ENCODE measurements at regions not wholly inside any gene's neighbourhood (a gene's known extent, or its start where the extent isn't known, plus 50 kb on each side); places are given as distances from the start of the nearest gene placed in this dataset.
"Not testable (repeated sequence)": the region's sequence is repeated elsewhere in the genome, so short reads cannot be mapped to it uniquely, and the experiment has no call there.

DNA sequence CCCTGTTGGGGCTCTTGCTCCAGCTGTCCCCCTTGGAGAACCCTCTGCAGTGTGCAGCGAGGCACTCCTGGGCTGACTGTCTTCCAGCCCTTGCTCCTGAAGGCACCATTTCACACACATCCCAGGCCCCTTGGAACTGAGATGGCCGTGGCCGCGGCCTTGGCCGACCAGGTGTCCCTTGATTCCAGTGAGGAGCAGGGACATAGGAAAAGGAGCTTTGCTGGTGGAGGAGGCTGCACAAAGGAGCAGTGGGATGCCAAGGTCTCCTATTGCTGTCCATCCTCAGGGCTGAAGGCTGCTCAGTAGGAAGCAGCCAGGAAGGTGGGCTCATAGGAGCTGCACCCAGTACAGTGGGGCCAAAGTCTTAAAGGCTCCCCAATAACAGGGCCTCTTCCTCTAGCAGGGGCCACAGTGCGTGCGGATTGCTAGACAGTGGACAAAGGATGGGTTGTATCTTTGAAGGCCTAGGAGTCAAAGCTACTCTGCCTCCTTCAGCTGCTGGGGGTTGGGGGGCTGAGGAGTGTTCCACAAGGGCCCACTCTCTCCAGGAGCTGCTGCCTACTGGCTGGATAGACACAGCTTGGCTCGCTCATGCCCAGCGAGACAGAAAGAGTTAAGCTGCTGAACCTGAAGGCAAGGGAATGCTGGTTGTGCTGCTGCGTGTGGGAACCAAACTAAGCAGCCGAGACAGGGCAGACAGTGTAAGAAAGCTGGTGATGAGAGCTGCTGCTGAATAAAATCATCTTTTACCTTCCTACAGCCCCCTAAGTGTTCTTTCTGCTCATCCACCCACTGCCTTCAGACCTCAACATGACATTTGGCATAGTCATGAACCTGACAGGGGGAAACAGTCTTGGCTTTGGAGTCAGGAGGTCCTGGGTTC, 891.9 kb upstream of the ZNF722 start:
- Histone ChIP-seq H3K9ac (ENCODE audit: low read depth, low read length) (no peak overlapping the region), H3K4me1 (ENCODE audit: insufficient read depth, low read length) (no peaks in the 10 kb centered on the region), H3K27me3 (ENCODE audit: insufficient read depth, low read length) (no peaks in the 10 kb centered on the region), H3K4me3 (ENCODE audit: low read length) (no peak overlapping the region), H3K27ac (ENCODE audit: low read depth, low read length) (no peak overlapping the region), H3K36me3 (ENCODE audit: insufficient read depth, low read length) (no peaks in the 10 kb centered on the region), H3K9me3 (ENCODE audit: insufficient read depth, low read depth, low read length) (peaks cover 82% of the 10 kb centered on the region)
- WGBS: 88% methylated on average over 11 of the region's 11 CpGs

GRCh38 chr7:63111511-63111910, 887.1 kb upstream of the ZNF722 start:
- H3K27ac ChIP-seq (ENCODE audit: low read depth, low read length); H3K4me1 ChIP-seq (ENCODE audit: insufficient read depth, low read length); H3K27me3 ChIP-seq (ENCODE audit: insufficient read depth, low read length); H3K36me3 ChIP-seq (ENCODE audit: insufficient read depth, low read length); H3K4me3 ChIP-seq (ENCODE audit: low read length); H3K9ac ChIP-seq (ENCODE audit: low read depth, low read length): not testable (repeated sequence)
- H3K9me3 ChIP-seq (ENCODE audit: insufficient read depth, low read depth, low read length): peaks cover 77% of the 10 kb centered on the region
- WGBS: 73% methylated on average over 7 of the region's 7 CpGs

GRCh38 chr7:63112764-63113712, 885.6 kb upstream of the ZNF722 start:
- peaks cover 75% of the 10 kb centered on the region for H3K9me3 ChIP-seq (ENCODE audit: insufficient read depth, low read depth, low read length)
- H3K9ac ChIP-seq (ENCODE audit: low read depth, low read length): no peak overlapping the region
- H3K27ac ChIP-seq (ENCODE audit: low read depth, low read length): no peak overlapping the region
- H3K4me1 ChIP-seq (ENCODE audit: insufficient read depth, low read length): no peaks in the 10 kb centered on the region
- no peak overlapping the region for H3K4me3 ChIP-seq (ENCODE audit: low read length)
- 93% methylated on average over 36 of the region's 36 CpGs for whole genome bisulfite sequencing
- no peaks in the 10 kb centered on the region for H3K27me3 ChIP-seq (ENCODE audit: insufficient read depth, low read length)
- H3K36me3 ChIP-seq (ENCODE audit: insufficient read depth, low read length): no peaks in the 10 kb centered on the region

- no peaks in the 10 kb centered on the region for H3K27me3 ChIP-seq (ENCODE audit: insufficient read depth, low read length)
- H3K9me3 ChIP-seq (ENCODE audit: insufficient read depth, low read depth, low read length): peaks cover 77% of the 10 kb centered on the region
- H3K4me1 ChIP-seq (ENCODE audit: insufficient read depth, low read length): no peaks in the 10 kb centered on the region
- H3K27ac ChIP-seq (ENCODE audit: low read depth, low read length): no peak overlapping the region
- H3K36me3 ChIP-seq (ENCODE audit: insufficient read depth, low read length): no peaks in the 10 kb centered on the region
- H3K9ac ChIP-seq (ENCODE audit: low read depth, low read length): no peak overlapping the region
- no peak overlapping the region for H3K4me3 ChIP-seq (ENCODE audit: low read length)
- 93% methylated on average over 33 of the region's 33 CpGs for WGBS
These were observed 884.9 kb upstream of the ZNF722 start for GRCh38 chr7:63113713-63114285.

DNA sequence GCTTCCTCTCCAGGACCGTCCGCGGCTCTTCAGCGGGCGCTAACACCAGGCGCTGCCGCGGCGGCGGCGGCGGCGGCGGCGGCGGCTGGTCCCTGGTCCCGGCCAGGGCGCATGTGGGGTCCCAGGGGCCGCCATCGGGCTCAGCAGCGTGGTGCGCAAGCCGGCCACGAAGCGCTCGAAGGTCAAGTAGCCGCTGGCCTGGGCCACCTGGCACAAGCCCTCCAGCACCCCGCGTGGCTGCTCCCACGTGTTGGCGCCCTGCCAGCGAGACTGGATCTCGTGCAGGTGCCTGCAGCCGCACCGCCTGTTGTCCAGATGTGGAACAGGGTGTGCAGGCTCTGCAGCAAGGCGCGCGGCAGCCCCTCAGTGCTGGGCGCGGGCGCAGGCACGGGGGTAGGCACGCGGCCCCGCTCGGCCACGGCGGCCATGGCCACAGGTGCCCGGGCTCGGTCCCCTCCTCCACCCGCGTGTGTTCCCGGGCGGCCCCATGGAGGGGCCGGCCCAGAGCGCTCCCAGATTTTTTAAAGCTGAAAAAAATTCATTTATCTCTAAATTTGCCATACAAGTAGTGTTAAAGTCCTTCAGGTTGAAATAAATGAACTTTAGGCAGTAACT, 884.2 kb upstream of the ZNF722 start:
- Histone ChIP-seq H3K4me1 (ENCODE audit: insufficient read depth, low read length) (no peaks in the 10 kb centered on the region), H3K4me3 (ENCODE audit: low read length) (no peak overlapping the region), H3K9ac (ENCODE audit: low read depth, low read length) (no peak overlapping the region), H3K27me3 (ENCODE audit: insufficient read depth, low read length) (no peaks in the 10 kb centered on the region), H3K36me3 (ENCODE audit: insufficient read depth, low read length) (no peaks in the 10 kb centered on the region), H3K9me3 (ENCODE audit: insufficient read depth, low read depth, low read length) (peaks cover 79% of the 10 kb centered on the region), H3K27ac (ENCODE audit: low read depth, low read length) (no peak overlapping the region)
- 95% methylated on average over 55 of the region's 56 CpGs for WGBS

All from HUES64 (cell line).